IMR-90 (cell line): ENCODE measurements at regions not wholly inside any gene's neighbourhood (a gene's known extent, or its start where the extent isn't known, plus 50 kb on each side); places are given as distances from the start of the nearest gene placed in this dataset.

ENCODE experiments used
- ATAC-seq: fragments of 200-7000 bp; cut with Tn5 transposase; 2 replicates; pipeline ENCODE4 v1.9.1; 2020; ENCODE audit warnings: low read depth, mild to moderate bottlenecking, moderate library complexity
- BruUV-seq: library from RNA; stranded (reverse); fragments of 400-500 nt; replicated peaks from 2 replicates; lab custom pipeline; 2021; lab: Mats Ljungman, UMichigan
- CTCF ChIA-PET: fragments of 300-600 bp; formaldehyde crosslinking; extraction: SDS; loops from one replicate; lab custom pipeline; 2021; ENCODE audit warnings: antibody characterized with exemption; lab: Yijun Ruan, JAX
- POLR2A ChIA-PET: fragments of 300-600 bp; sonication (Branson Sonifier 250); formaldehyde crosslinking; loops from one replicate; lab custom pipeline; 2022; ENCODE audit warnings: antibody characterized with exemption; ENCODE audit not compliant: unreplicated experiment; lab: Charles Lee
- DNase-seq: peaks from one replicate; pipeline ENCODE4 v3.0.0; 2013
- H2AFZ ChIP-seq: replicated peaks from 2 replicates; pipeline ENCODE3; 2013; ENCODE audit warnings: low read length, mild to moderate bottlenecking; ENCODE audit not compliant: poor library complexity
- H2AK5ac ChIP-seq: 2 replicates; pipeline ENCODE4 v1.6.1; 2013; ENCODE audit warnings: low read depth, low read length, inconsistent platforms
- H2AK9ac ChIP-seq: replicated peaks from 2 replicates; pipeline ENCODE3; 2013; ENCODE audit warnings: mild to moderate bottlenecking, low read depth, low read length, moderate library complexity; ENCODE audit not compliant: poor library complexity
- H2BK120ac ChIP-seq: 2 replicates; pipeline ENCODE4 v1.6.1; 2013; ENCODE audit warnings: low read depth, low read length, inconsistent platforms
- H2BK15ac ChIP-seq: 3 replicates; pipeline ENCODE4 v1.6.1; 2013; ENCODE audit warnings: low read depth, low read length, inconsistent platforms
- H2BK20ac ChIP-seq: 2 replicates; pipeline ENCODE4 v1.6.1; 2013; ENCODE audit warnings: low read depth, mild to moderate bottlenecking, inconsistent platforms, low read length, moderate library complexity
- H2BK5ac ChIP-seq: 2 replicates; pipeline ENCODE4 v1.6.1; 2013; ENCODE audit warnings: mild to moderate bottlenecking, low read depth, low read length, inconsistent platforms; ENCODE audit not compliant: poor library complexity, severe bottlenecking
- H3K14ac ChIP-seq: replicated peaks from 2 replicates; pipeline ENCODE4 v1.6.1; 2013; ENCODE audit warnings: low read depth, low read length, inconsistent platforms
- H3K18ac ChIP-seq: 2 replicates; pipeline ENCODE4 v1.6.1; 2013; ENCODE audit warnings: low read depth, low read length, control low read depth
- H3K23ac ChIP-seq: 2 replicates; pipeline ENCODE4 v1.6.1; 2013; ENCODE audit warnings: low read depth, low read length, inconsistent platforms
- H3K27ac ChIP-seq: 2 replicates; pipeline ENCODE4 v1.5.1; 2013; ENCODE audit warnings: mild to moderate bottlenecking, control low read depth, low read length; ENCODE audit not compliant: insufficient read depth
- H3K27me3 ChIP-seq: 2 replicates; pipeline ENCODE4 v1.6.1; 2013; ENCODE audit warnings: low read length; ENCODE audit not compliant: control insufficient read depth, insufficient read depth
- H3K36me3 ChIP-seq: 2 replicates; pipeline ENCODE4 v1.6.1; 2013; ENCODE audit warnings: low read length, mixed read lengths; ENCODE audit not compliant: control insufficient read depth, insufficient read depth
- H3K4ac ChIP-seq: 2 replicates; pipeline ENCODE4 v1.6.1; 2013; ENCODE audit warnings: low read depth, low read length, inconsistent platforms
- H3K4me1 ChIP-seq: 2 replicates; pipeline ENCODE4 v1.6.1; 2013; ENCODE audit warnings: low read length, mixed read lengths; ENCODE audit not compliant: control insufficient read depth, insufficient read depth
- H3K4me2 ChIP-seq: 2 replicates; pipeline ENCODE4 v1.6.1; 2013; ENCODE audit warnings: low read depth, mild to moderate bottlenecking, control low read depth, low read length, moderate library complexity
- H3K4me3 ChIP-seq: 2 replicates; pipeline ENCODE4 v1.5.1; 2013; ENCODE audit warnings: low read depth, mild to moderate bottlenecking, control low read depth, low read length, moderate library complexity; ENCODE audit not compliant: insufficient read depth
- H3K56ac ChIP-seq: 2 replicates; pipeline ENCODE4 v1.6.1; 2013; ENCODE audit warnings: low read length, inconsistent platforms; ENCODE audit not compliant: insufficient read depth; ENCODE audit errors: extremely low read depth
- H3K79me1 ChIP-seq, 2 experiments: 2 replicates each; pipeline ENCODE4 v1.6.1; 2013; ENCODE audit warnings: low read length in 2 of 2, inconsistent platforms in 1 of 2, low read depth in 1 of 2
- H3K9ac ChIP-seq: 2 replicates; pipeline ENCODE4 v1.6.1; 2013; ENCODE audit warnings: low read depth, low read length, control low read depth
- H3K9me1 ChIP-seq: 2 replicates; pipeline ENCODE4 v1.6.1; 2013; ENCODE audit warnings: low read length, inconsistent platforms; ENCODE audit not compliant: insufficient read depth
- H3K9me3 ChIP-seq: 2 replicates; pipeline ENCODE4 v1.6.1; 2013; ENCODE audit warnings: low read length; ENCODE audit not compliant: control insufficient read depth, insufficient read depth
- H4K20me1 ChIP-seq: 2 replicates; pipeline ENCODE4 v1.6.1; 2013; ENCODE audit warnings: low read length, inconsistent platforms; ENCODE audit not compliant: insufficient read depth
- H4K5ac ChIP-seq: 2 replicates; pipeline ENCODE4 v1.6.1; 2013; ENCODE audit warnings: mild to moderate bottlenecking, low read depth, low read length, control low read depth
- H4K8ac ChIP-seq, 2 experiments: 2 replicates each; pipeline ENCODE4 v1.6.1; 2013; ENCODE audit warnings: low read depth in 2 of 2, low read length in 2 of 2, control low read depth in 1 of 2, inconsistent platforms in 1 of 2
- H4K91ac ChIP-seq: 2 replicates; pipeline ENCODE4 v1.6.1; 2013; ENCODE audit warnings: low read depth, low read length, inconsistent platforms; ENCODE audit not compliant: insufficient read depth
- BHLHE40 ChIP-seq: fragments of 150-350 bp; IDR thresholded peaks from 2 replicates; pipeline ENCODE4 v1.6.1; 2016; ENCODE audit warnings: mild to moderate bottlenecking, low read depth, low read length
- FOS ChIP-seq: fragments of 150-350 bp; IDR thresholded peaks from 2 replicates; pipeline ENCODE4 v1.6.1; 2016; ENCODE audit warnings: low read depth, low read length
- RCOR1 ChIP-seq: IDR thresholded peaks from 2 replicates; pipeline ENCODE4 v1.6.1; 2012; ENCODE audit warnings: mild to moderate bottlenecking, low read length, improper control_type of control experiment; ENCODE audit not compliant: insufficient replicate concordance
- RFX5 ChIP-seq: IDR thresholded peaks from 2 replicates; pipeline ENCODE4 v1.8.0; 2012; ENCODE audit warnings: low read depth, mild to moderate bottlenecking, low read length, moderate library complexity
- WGBS, 2 experiments: methylation state at CpG; one replicate each; pipeline versions ENCODE4 v1.1.5 to v1.1.7; 2013; ENCODE audit warnings: missing lambda C conversion rate in 2 of 2; ENCODE audit not compliant: insufficient read length in 1 of 2; ENCODE audit errors: extremely low coverage in 2 of 2; 5-methylcytosine and 5-hydroxymethylcytosine counted together
- dilution Hi-C: fragments of 300-500 bp; cut with HindIII; formaldehyde crosslinking; loops from one replicate; pipeline ENCODE4 v1.14.3; 2018; ENCODE audit warnings: low sequenced_read_pairs; ENCODE audit not compliant: unreplicated experiment
- in situ Hi-C: fragments of 300-500 bp; cut with MboI; formaldehyde crosslinking; loops from 3 replicates; pipeline ENCODE4 v1.14.3; 2019; ENCODE audit warnings: low sequenced_read_pairs, inconsistent platforms, mixed read lengths
- intact Hi-C: fragments of 100-400 bp; cut with micrococcal nuclease; formaldehyde crosslinking; loops from 2 replicates; pipeline ENCODE4 v1.10.0; 2022

GRCh38 chr7:91564101-91564500 lies 299.9 kb downstream of the FZD1 start:
- BruUV-seq: no TSS peak
- H3K9me3 ChIP-seq: no peaks in the 10 kb centered on the region
- no peak overlapping the region for H4K91ac ChIP-seq
- DNase-seq (no peak), ATAC-seq (no peak)
- no peak overlapping the region for H3K4me2 ChIP-seq
- H3K4me1 ChIP-seq: no peaks in the 10 kb centered on the region; the same call in 1 of the 2 replicates
- dilution Hi-C loops (no loop called here), in situ Hi-C loops (no loop called here), intact Hi-C loops (loop anchor here (10.0 kb wide), 1 partner anchor 259 kb away; no protein-coding TSS in a partner anchor)
- no peak overlapping the region for H4K8ac ChIP-seq
- H3K27ac ChIP-seq: no peak overlapping the region
- H3K36me3 ChIP-seq: no peaks in the 10 kb centered on the region
- H4K20me1 ChIP-seq: no peaks in the 10 kb centered on the region
- no peak overlapping the region for H3K56ac ChIP-seq
- H3K4ac ChIP-seq: no peak overlapping the region
- H3K4me3 ChIP-seq: no peak overlapping the region
- no peak overlapping the region for H2AK5ac ChIP-seq
- WGBS, 2 experiments: no CpG with 5 or more reads among the region's 1 CpG
- no peak overlapping the region for H2AK9ac ChIP-seq
- H2BK5ac ChIP-seq: no peak overlapping the region
- H2BK120ac ChIP-seq: no peak overlapping the region
- H3K9me1 ChIP-seq: no peaks in the 10 kb centered on the region
- ChIA-PET CTCF (no interaction called here), POLR2A (no interaction called here)
- H3K23ac ChIP-seq: no peak overlapping the region
- no peak overlapping the region for H3K18ac ChIP-seq
- H3K79me1 ChIP-seq: no peaks in the 10 kb centered on the region
- H3K27me3 ChIP-seq: peaks cover 2% of the 10 kb centered on the region; the same call in 1 of the 2 replicates
- H4K5ac ChIP-seq: no peak overlapping the region
- no peak for TF ChIP-seq RFX5
- no peak for TF ChIP-seq FOS
- TF ChIP-seq BHLHE40: no peak
- no peak for TF ChIP-seq RCOR1
- no peak overlapping the region for H3K14ac ChIP-seq
- no peak overlapping the region for H3K9ac ChIP-seq
- H2BK15ac ChIP-seq: no peak overlapping the region
- H2BK20ac ChIP-seq: no peak overlapping the region
- H2AFZ ChIP-seq: no peak overlapping the region
